BLaER1 treated with 17β-estradiol and CSF1 and Interleukin-3, amounts not matched to agents 10 nM and 100 nM (cell line): ENCODE measurements at regions not wholly inside any gene's neighbourhood (a gene's known extent, or its start where the extent isn't known, plus 50 kb on each side); places are given as distances from the start of the nearest gene placed in this dataset.
A peak's percentile ranks its signal among the peaks of the same experiment; 100 is the strongest.

Experiments
- H3K27ac ChIP-seq, 11 experiments: shearing (Covaris generic); formaldehyde crosslinking; 2 replicates each; pipeline ENCODE4 v1.8.1; 2022
- H3K27me3 ChIP-seq, 11 experiments: shearing (Covaris generic); formaldehyde crosslinking; 2 replicates each; pipeline ENCODE4 v1.8.1; 2022
- H3K36me3 ChIP-seq, 11 experiments: shearing (Covaris generic); formaldehyde crosslinking; 2 replicates each; pipeline ENCODE4 v1.8.1; 2022
- H3K4me1 ChIP-seq, 10 experiments: shearing (Covaris generic); formaldehyde crosslinking; 2 replicates each; pipeline ENCODE4 v1.8.1; 2022
- H3K4me2 ChIP-seq, 11 experiments: shearing (Covaris generic); formaldehyde crosslinking; 2 replicates each; pipeline ENCODE4 v1.8.1; 2022
- H3K4me3 ChIP-seq, 10 experiments: shearing (Covaris generic); formaldehyde crosslinking; 2 replicates each; pipeline ENCODE4 v1.8.1; 2022
- H3K9ac ChIP-seq, 11 experiments: shearing (Covaris generic); formaldehyde crosslinking; 2 replicates each; pipeline ENCODE4 v1.8.1; 2022
- H3K9me3 ChIP-seq, 11 experiments: shearing (Covaris generic); formaldehyde crosslinking; replicated peaks in 1 of 11; 2 replicates each; pipeline ENCODE4 v1.8.1; 2022
- H4K20me1 ChIP-seq, 11 experiments: shearing (Covaris generic); formaldehyde crosslinking; 2 replicates each; pipeline ENCODE4 v1.8.1; 2022
- Cebpa-rat ChIP-seq, 11 experiments: shearing (Covaris generic); IDR thresholded peaks; 2 replicates each; pipeline ENCODE4 v1.8.1; 2022

DNA sequence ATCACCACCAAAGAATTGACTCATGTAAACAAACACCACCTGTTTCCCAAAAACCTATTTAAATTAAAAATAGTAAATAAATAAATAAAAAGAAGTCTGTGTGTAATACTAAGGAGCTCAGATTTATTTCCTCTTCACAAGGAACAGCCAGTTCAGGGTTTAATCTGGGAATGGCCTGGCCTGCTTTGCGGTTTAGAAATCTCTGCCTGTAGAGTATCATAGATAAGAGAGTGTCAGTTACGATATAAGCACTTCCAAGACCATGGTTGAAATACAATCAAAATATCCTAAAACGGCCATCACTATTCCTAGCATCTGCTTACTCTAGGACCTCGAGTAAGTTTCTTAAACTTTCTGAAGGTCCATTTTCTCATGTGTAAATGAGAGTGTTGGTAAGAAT is 274.4 kb downstream of the PLPP3 start:
- no peak overlapping the region for H3K9ac ChIP-seq
- no peaks in the 10 kb centered on the region for H3K4me1 ChIP-seq
- H3K27me3 ChIP-seq, result no peaks in the 10 kb centered on the region; a peak in 1 of 22 replicates
- H3K4me3 ChIP-seq, result no peak overlapping the region
- no peak overlapping the region for H3K27ac ChIP-seq
- no peaks in the 10 kb centered on the region for H4K20me1 ChIP-seq
- peaks cover 4 to 12% (median 8%) of the 10 kb centered on the region in 11 experiments; a peak in 13 of 22 replicates for H3K9me3 ChIP-seq
- H3K4me2 ChIP-seq, result no peak overlapping the region
- H3K36me3 ChIP-seq, result no peaks in the 10 kb centered on the region
- no peak for TF ChIP-seq Cebpa-rat (IDR thresholded peaks at IDR 0.05)

- Histone ChIP-seq H4K20me1 (no peaks in the 10 kb centered on the region), H3K36me3 (no peaks in the 10 kb centered on the region), H3K9ac (no peak overlapping the region), H3K4me3 (no peak overlapping the region), H3K27ac (no peak overlapping the region), H3K9me3 (peaks cover 4 to 12% (median 8%) of the 10 kb centered on the region in 11 experiments; a peak in 13 of 22 replicates), H3K4me2 (no peak overlapping the region), H3K27me3 (no peaks in the 10 kb centered on the region), H3K4me1 (no peaks in the 10 kb centered on the region)
- TF ChIP-seq Cebpa-rat (IDR thresholded peaks at IDR 0.05), result no peak
Observed at GRCh38 chr1:56303805-56304204, 275.6 kb downstream of the PLPP3 start.

GRCh38 chr1:56302878-56303277 is 276.5 kb downstream of the PLPP3 start:
- no peaks in the 10 kb centered on the region for H4K20me1 ChIP-seq
- TF ChIP-seq Cebpa-rat (IDR thresholded peaks at IDR 0.05), result no peak

GRCh38 chr1:56301791-56302190 is 277.6 kb downstream of the PLPP3 start:
- Histone ChIP-seq H3K9me3 (no peaks in the 10 kb centered on the region), H3K27me3 (0 out of 22 replicates have a peak, but pooled peaks cover 0 to 7% (median 0%) of the 10 kb centered on the region in 11 experiments), H3K9ac (no peak overlapping the region), H3K4me1 (0 out of 20 replicates have a peak, but pooled peaks cover 0 to under 1% (median 0%) of the 10 kb centered on the region in 10 experiments), H3K27ac (no peak overlapping the region), H3K4me3 (no peak overlapping the region), H3K4me2 (no peak overlapping the region), H3K36me3 (no peaks in the 10 kb centered on the region), H4K20me1 (no peaks in the 10 kb centered on the region)
- no peak for TF ChIP-seq Cebpa-rat (IDR thresholded peaks at IDR 0.05)

More at GRCh38 chr1:56302878-56303277, 276.5 kb downstream of the PLPP3 start:
- Histone ChIP-seq H3K4me2 (no peak overlapping the region), H3K27me3 (0 out of 22 replicates have a peak, but pooled peaks cover 0 to 3% (median 0%) of the 10 kb centered on the region in 11 experiments), H3K27ac (no peak overlapping the region), H3K9me3 (peaks cover 0 to 4% (median 2%) of the 10 kb centered on the region in 11 experiments; a peak in 7 of 22 replicates), H3K9ac (no peak overlapping the region), H3K4me1 (no peaks in the 10 kb centered on the region), H3K36me3 (no peaks in the 10 kb centered on the region), H3K4me3 (no peak overlapping the region)

GRCh38 chr1:56300836-56301235 is 278.5 kb downstream of the PLPP3 start:
- no peaks in the 10 kb centered on the region for H3K9me3 ChIP-seq
- H3K36me3 ChIP-seq, result no peaks in the 10 kb centered on the region
- 0 out of 22 replicates have a peak, but pooled peaks cover 0 to 7% (median 0%) of the 10 kb centered on the region in 11 experiments for H3K27me3 ChIP-seq
- H3K4me2 ChIP-seq, result no peak overlapping the region
- H3K4me3 ChIP-seq, result no peak overlapping the region
- H3K27ac ChIP-seq, result no peak overlapping the region
- peaks cover 0 to 10% (median 7%) of the 10 kb centered on the region in 10 experiments; a peak in 11 of 20 replicates for H3K4me1 ChIP-seq
- TF ChIP-seq Cebpa-rat (IDR thresholded peaks at IDR 0.05), result no peak
- H4K20me1 ChIP-seq, result no peaks in the 10 kb centered on the region
- H3K9ac ChIP-seq, result no peak overlapping the region

GRCh38 chr1:56298866-56299265 is 280.5 kb downstream of the PLPP3 start:
- peaks cover 0 to 12% (median 7%) of the 10 kb centered on the region in 10 experiments; a peak in 11 of 20 replicates for H3K4me1 ChIP-seq
- H3K9ac ChIP-seq, result no peak overlapping the region
- no peak overlapping the region for H3K4me3 ChIP-seq
- TF ChIP-seq Cebpa-rat (IDR thresholded peaks at IDR 0.05), result no peak
- no peak overlapping the region for H3K4me2 ChIP-seq
- H3K36me3 ChIP-seq, result no peaks in the 10 kb centered on the region
- no peaks in the 10 kb centered on the region for H3K9me3 ChIP-seq
- H4K20me1 ChIP-seq, result no peaks in the 10 kb centered on the region
- peaks cover 0 to 7% (median 0%) of the 10 kb centered on the region in 11 experiments; a peak in 1 of 22 replicates for H3K27me3 ChIP-seq
- no peak overlapping the region for H3K27ac ChIP-seq

GRCh38 chr1:56297904-56298303 is 281.5 kb downstream of the PLPP3 start:
- Histone ChIP-seq H3K4me2 (no peak overlapping the region), H3K9me3 (no peaks in the 10 kb centered on the region), H3K9ac (no peak overlapping the region), H3K4me1 (peaks cover 0 to 12% (median 7%) of the 10 kb centered on the region in 10 experiments; a peak in 11 of 20 replicates), H3K27ac (no peak overlapping the region), H4K20me1 (no peaks in the 10 kb centered on the region), H3K36me3 (no peaks in the 10 kb centered on the region), H3K27me3 (peaks cover 0 to 7% (median 0%) of the 10 kb centered on the region in 11 experiments; a peak in 1 of 22 replicates), H3K4me3 (no peak overlapping the region)
- TF ChIP-seq Cebpa-rat (IDR thresholded peaks at IDR 0.05), result no peak

DNA sequence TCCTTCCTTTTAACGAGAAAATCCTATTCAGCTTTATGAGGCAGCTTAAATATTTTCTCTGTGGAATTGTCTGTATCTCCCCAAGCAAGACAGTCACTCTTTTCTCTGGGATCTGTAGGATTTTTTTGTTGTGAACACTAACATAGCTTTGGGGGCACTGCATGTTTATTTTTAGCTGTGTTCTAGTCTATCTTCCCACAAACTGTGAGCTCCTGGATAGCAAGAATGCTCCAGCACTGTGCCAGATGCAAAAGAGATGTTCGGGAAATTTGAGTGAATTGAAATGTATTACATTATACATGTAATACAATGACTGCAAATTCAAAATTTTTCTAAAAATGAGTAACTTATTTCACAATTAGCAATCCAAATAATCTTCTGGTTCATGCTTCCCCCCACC is 282.2 kb downstream of the PLPP3 start:
- no peak for TF ChIP-seq Cebpa-rat (IDR thresholded peaks at IDR 0.05)
- H3K4me1 ChIP-seq, result peaks cover 0 to 12% (median 7%) of the 10 kb centered on the region in 10 experiments; a peak in 11 of 20 replicates
- no peak overlapping the region for H3K27ac ChIP-seq
- no peak overlapping the region for H3K4me2 ChIP-seq
- no peak overlapping the region for H3K9ac ChIP-seq
- no peaks in the 10 kb centered on the region for H4K20me1 ChIP-seq
- no peak overlapping the region for H3K4me3 ChIP-seq
- H3K27me3 ChIP-seq, result peaks cover 0 to 7% (median 0%) of the 10 kb centered on the region in 11 experiments; a peak in 1 of 22 replicates
- H3K36me3 ChIP-seq, result no peaks in the 10 kb centered on the region
- no peaks in the 10 kb centered on the region for H3K9me3 ChIP-seq

- H3K4me1 ChIP-seq, result peaks cover 0 to 12% (median 7%) of the 10 kb centered on the region in 10 experiments; a peak in 11 of 20 replicates
- no peak for TF ChIP-seq Cebpa-rat (IDR thresholded peaks at IDR 0.05)
- no peaks in the 10 kb centered on the region for H3K9me3 ChIP-seq
- H3K36me3 ChIP-seq, result no peaks in the 10 kb centered on the region
- peak overlapping the region in 9 of 11 experiments; percentile 9 to 39 (median 21); a peak in 13 of 22 replicates for H3K4me2 ChIP-seq
- peaks cover 0 to 14% (median 0%) of the 10 kb centered on the region in 11 experiments; a peak in 1 of 22 replicates for H3K27me3 ChIP-seq
- H3K9ac ChIP-seq, result no peak overlapping the region
- no peaks in the 10 kb centered on the region for H4K20me1 ChIP-seq
- no peak overlapping the region for H3K27ac ChIP-seq
- H3K4me3 ChIP-seq, result no peak overlapping the region
Observed at GRCh38 chr1:56295949-56296929, 283.1 kb downstream of the PLPP3 start.
